ENCODE measurements at regions not wholly inside any gene's neighbourhood (a gene's known extent, or its start where the extent isn't known, plus 50 kb on each side); places are given as distances from the start of the nearest gene placed in this dataset.

GRCh38 chr9:99393993-99394392 is 171.9 kb downstream of the SEC61B start:
- Histone ChIP-seq H3K4me3 (ENCODE audit: low read depth, low read length) (no peak overlapping the region), H3K9me3 (ENCODE audit: control insufficient read depth, insufficient read depth, low read length) (no peaks in the 10 kb centered on the region), H3K27ac (ENCODE audit: low read depth, low read length) (no peak overlapping the region), H3K27me3 (ENCODE audit: control insufficient read depth, insufficient read depth, low read length) (peaks cover 4% of the 10 kb centered on the region)
- no peak for DNase-seq (ENCODE audit: low read depth, low spot score)
- CTCF ChIA-PET = no interaction called here
- POLR2A ChIA-PET = no interaction called here
- TF ChIP-seq CTCF (IDR thresholded peaks at IDR 0.05; ENCODE audit: low read depth, low read length) = no peak

DNA sequence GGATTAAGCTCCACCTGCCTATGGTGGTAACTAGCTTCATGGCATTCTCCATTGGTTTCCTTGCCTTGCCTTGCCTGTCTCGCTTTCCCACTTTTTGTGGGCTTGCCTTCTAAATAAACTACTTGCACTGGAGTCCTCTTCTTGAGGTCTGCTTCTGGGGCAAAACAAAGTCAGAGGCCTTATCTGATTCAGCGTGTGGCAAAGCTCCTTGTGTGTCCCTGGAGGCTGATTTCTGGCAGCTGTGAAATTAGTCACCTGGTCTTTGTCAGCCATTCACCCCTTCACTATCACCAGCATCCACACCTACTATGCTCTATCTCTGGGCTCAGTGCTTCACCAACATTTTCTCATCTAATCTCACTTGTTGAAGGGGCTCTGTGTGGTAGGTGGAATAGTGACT is 176.2 kb downstream of the SEC61B start:
- POLR2A ChIA-PET = no interaction called here
- Histone ChIP-seq H3K27ac (ENCODE audit: low read depth, low read length) (no peak overlapping the region), H3K9me3 (ENCODE audit: control insufficient read depth, insufficient read depth, low read length) (no peaks in the 10 kb centered on the region), H3K4me3 (ENCODE audit: low read depth, low read length) (no peak overlapping the region), H3K27me3 (ENCODE audit: control insufficient read depth, insufficient read depth, low read length) (peaks cover 3% of the 10 kb centered on the region)
- CTCF ChIA-PET = no interaction called here
- TF ChIP-seq CTCF (IDR thresholded peaks at IDR 0.05; ENCODE audit: low read depth, low read length) = no peak
- DNase-seq (ENCODE audit: low read depth, low spot score) = no peak

DNA sequence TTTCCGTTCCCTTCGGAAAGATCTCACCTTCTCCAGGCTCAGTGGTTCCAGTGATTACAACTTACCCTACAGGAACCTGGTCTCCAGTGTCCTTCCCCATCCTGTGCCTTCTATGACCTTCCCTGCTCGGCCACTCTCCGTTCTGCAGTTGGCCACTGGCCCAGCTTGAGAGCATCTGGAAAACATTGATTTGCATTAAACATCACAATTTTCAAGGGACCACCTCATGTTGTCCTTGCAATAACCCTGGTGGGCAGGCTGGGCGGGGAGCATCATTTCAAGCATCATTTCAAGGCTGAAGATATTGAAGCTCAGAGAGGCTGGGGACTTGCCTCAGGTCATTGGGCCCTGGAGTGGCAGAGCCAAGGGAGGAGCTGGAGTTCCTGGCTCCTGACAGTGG is 177.4 kb downstream of the SEC61B start:
- H3K9me3 ChIP-seq (ENCODE audit: control insufficient read depth, insufficient read depth, low read length) = no peaks in the 10 kb centered on the region
- H3K27me3 ChIP-seq (ENCODE audit: control insufficient read depth, insufficient read depth, low read length) = no peaks in the 10 kb centered on the region
- ChIA-PET CTCF (no interaction called here), POLR2A (no interaction called here)
- DNase-seq (ENCODE audit: low read depth, low spot score) = no peak
- no peak overlapping the region for H3K4me3 ChIP-seq (ENCODE audit: low read depth, low read length)
- TF ChIP-seq CTCF (IDR thresholded peaks at IDR 0.05; ENCODE audit: low read depth, low read length) = no peak
- no peak overlapping the region for H3K27ac ChIP-seq (ENCODE audit: low read depth, low read length)

DNA sequence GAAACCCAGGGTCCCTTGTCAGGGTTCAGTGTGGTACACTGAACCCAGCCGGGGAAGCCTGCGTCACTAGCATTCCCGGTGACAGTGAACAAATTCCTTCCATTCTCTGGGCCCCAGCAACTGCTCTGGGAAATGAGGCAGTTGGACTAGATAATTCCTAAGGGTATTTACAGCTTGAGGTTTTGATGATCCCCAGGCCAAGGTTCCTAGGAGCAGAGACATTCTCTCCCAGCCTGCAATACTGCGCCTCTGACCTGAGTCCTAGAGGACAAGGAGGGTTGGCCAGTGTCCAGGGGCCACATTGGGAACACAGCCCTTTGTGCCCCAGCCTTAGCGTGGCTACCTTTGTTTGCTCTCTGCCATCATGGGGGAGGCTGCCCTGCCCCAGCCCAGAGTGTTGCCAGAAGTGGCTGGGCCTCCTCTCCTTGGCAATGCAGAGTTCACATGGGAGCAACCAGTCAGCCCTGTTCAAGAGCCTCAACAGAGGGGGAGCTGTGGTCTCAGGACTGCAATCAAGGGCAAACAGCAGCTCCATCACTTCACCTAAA is 178.2 kb downstream of the SEC61B start:
- DNase-seq (ENCODE audit: low read depth, low spot score) = no peak
- CTCF ChIA-PET = no interaction called here
- POLR2A ChIA-PET = no interaction called here

More for the DNA sequence above, 178.2 kb downstream of the SEC61B start:
- Histone ChIP-seq H3K4me3 (ENCODE audit: low read depth, low read length) (no peak overlapping the region), H3K27ac (ENCODE audit: low read depth, low read length) (no peak overlapping the region), H3K9me3 (ENCODE audit: control insufficient read depth, insufficient read depth, low read length) (no peaks in the 10 kb centered on the region), H3K27me3 (ENCODE audit: control insufficient read depth, insufficient read depth, low read length) (no peaks in the 10 kb centered on the region)
- no peak for TF ChIP-seq CTCF (IDR thresholded peaks at IDR 0.05; ENCODE audit: low read depth, low read length)

All from AG04450 (cell line).